Adrenal gland (tissue), 9 donors: ENCODE measurements at regions not wholly inside any gene's neighbourhood (a gene's known extent, or its start where the extent isn't known, plus 50 kb on each side); places are given as distances from the start of the nearest gene placed in this dataset.

ENCODE experiments used
- DNase-seq, 7 donors: peaks; one replicate each; pipeline ENCODE4 v3.0.0-alpha.2; 2019 to 2020
- H3K27ac ChIP-seq, 5 donors: fragments of 200-600 bp; sonication (generic) in 4 of 5; 1 replicate in 3 of 5; 2 replicates in 2 of 5; pipeline versions ENCODE4 v1.5.1 to v1.8.0; 2016 to 2020; ENCODE audit warnings: mild to moderate bottlenecking in 1 of 5
- H3K27me3 ChIP-seq: fragments of 200-600 bp; 2 replicates; pipeline ENCODE4 v1.8.0; 2021
- H3K36me3 ChIP-seq, 2 donors: fragments of 200-600 bp; replicated peaks in 1 of 2; 1 replicate in 1 of 2; 2 replicates in 1 of 2; pipeline versions ENCODE4 v1.5.1 to v1.8.0; 2018 to 2022
- H3K4me1 ChIP-seq, 2 donors: fragments of 200-600 bp; replicated peaks in 1 of 2; 1 replicate in 1 of 2; 2 replicates in 1 of 2; pipeline versions ENCODE4 v1.5.1 to v1.8.0; 2018 to 2021
- H3K4me3 ChIP-seq, 4 donors: fragments of 200-600 bp; sonication (generic) in 3 of 4; one replicate each; pipeline ENCODE4 v1.5.1; 2016 to 2018
- H3K9me3 ChIP-seq, 3 donors: fragments of 200-600 bp; sonication (generic) in 1 of 3; replicated peaks in 1 of 3; 1 replicate in 2 of 3; 2 replicates in 1 of 3; pipeline versions ENCODE4 v1.5.1 to v1.8.0; 2016 to 2021
- POLR2A ChIP-seq, 2 donors: fragments of 450-650 bp; IDR thresholded peaks; one replicate each; pipeline ENCODE4 v1.6.1; 2017; ENCODE audit warnings: antibody characterized with exemption in 2 of 2, mild to moderate bottlenecking in 2 of 2, moderate library complexity in 1 of 2
- WGBS, 4 donors: extraction: QIAGEN DNeasy Blood & Tissue Kit in 2 of 4; methylation state at CpG; one replicate each; pipeline versions ENCODE4 v1.1.5 to v1.1.7; 2013 to 2017; 5-methylcytosine and 5-hydroxymethylcytosine counted together
- intact Hi-C, 2 donors: fragments of 100-400 bp; cut with DNase I; formaldehyde crosslinking; loops; one replicate each; pipeline versions ENCODE4 v1.14.1 to v1.15.0; 2022 to 2023
- TF ChIP-seq, protein P1 (sequence below), 6 experiments: fragments of 450-650 bp in 4 of 6; fragments of 200-600 bp in 2 of 6; sonication (generic) in 1 of 6; IDR thresholded peaks; 1 replicate in 5 of 6; 2 replicates in 1 of 6; pipeline versions ENCODE4 v1.5.1 to v1.8.0; 2016 to 2021; ENCODE audit warnings: antibody characterized with exemption in 6 of 6, mild to moderate bottlenecking in 2 of 6, moderate library complexity in 1 of 6
- donor health status: healthy with polysubstance abuse.
- donor health status: Bipolar disorder and iron deficiency.
- donor health status: DM: yes; HTN: yes; CAD: no.
- donor health status: DM: no; HTN: no; CAD: no.
- donor health status: DM: no; HTN: no; CAD: no.

DNA sequence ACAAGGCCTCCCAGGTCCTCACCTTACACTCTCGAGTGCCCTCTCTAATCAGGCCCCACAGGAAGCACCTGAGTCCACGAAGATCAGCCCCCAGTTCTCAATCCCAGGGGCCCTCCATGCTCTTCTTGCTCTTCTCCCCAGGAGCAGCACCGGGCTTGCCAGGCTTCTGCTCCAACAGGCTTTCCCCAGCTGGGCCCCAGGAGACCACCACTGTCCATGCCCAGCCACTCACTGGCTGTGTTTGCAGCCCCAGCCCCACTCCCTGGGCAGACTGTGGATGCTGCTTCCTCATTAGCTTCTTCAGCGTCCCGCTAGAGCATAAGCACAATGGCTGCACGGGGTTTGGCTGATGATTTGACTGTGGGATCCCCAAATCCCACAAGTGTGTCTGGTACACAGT lies 781.9 kb downstream of the GALR1 start:
- no peak for DNase-seq
- Histone ChIP-seq H3K27ac (no peak overlapping the region), H3K4me3 (no peak overlapping the region), H3K27me3 (no peaks in the 10 kb centered on the region), H3K4me1 (no peaks in the 10 kb centered on the region), H3K9me3 (no peaks in the 10 kb centered on the region), H3K36me3 (no peaks in the 10 kb centered on the region)
- 71 to 80% (median 77%) methylated on average over 5 to 6 of the region's 6 CpGs for WGBS, 4 donors
- TF ChIP-seq POLR2A (IDR thresholded peaks at IDR 0.05) = no peak
- TF ChIP-seq, protein P1, sequence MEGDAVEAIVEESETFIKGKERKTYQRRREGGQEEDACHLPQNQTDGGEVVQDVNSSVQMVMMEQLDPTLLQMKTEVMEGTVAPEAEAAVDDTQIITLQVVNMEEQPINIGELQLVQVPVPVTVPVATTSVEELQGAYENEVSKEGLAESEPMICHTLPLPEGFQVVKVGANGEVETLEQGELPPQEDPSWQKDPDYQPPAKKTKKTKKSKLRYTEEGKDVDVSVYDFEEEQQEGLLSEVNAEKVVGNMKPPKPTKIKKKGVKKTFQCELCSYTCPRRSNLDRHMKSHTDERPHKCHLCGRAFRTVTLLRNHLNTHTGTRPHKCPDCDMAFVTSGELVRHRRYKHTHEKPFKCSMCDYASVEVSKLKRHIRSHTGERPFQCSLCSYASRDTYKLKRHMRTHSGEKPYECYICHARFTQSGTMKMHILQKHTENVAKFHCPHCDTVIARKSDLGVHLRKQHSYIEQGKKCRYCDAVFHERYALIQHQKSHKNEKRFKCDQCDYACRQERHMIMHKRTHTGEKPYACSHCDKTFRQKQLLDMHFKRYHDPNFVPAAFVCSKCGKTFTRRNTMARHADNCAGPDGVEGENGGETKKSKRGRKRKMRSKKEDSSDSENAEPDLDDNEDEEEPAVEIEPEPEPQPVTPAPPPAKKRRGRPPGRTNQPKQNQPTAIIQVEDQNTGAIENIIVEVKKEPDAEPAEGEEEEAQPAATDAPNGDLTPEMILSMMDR (IDR thresholded peaks at IDR 0.05) = no peak
- intact Hi-C loops = no loop called here

DNA sequence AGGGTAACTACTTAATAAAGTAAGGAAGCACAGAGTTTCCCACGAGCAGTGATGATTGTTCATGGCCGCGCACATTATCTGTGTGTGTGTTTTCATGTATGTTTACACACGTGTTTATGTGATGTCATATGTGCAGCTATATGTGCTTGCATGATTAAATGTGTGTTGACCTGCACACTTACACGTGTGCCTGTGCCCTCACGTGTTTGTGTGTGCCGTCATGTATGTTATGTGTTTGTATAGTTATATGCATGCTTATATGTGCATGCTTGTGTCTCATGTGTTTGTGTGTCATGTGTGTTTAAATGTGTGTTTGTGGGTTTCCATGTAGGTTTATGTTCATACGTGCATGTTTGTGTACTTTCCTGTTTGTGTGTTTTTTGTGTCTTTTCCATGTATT lies 782.3 kb downstream of the GALR1 start:
- intact Hi-C loops = no loop called here
- Histone ChIP-seq H3K9me3 (no peaks in the 10 kb centered on the region), H3K36me3 (no peaks in the 10 kb centered on the region), H3K4me1 (no peaks in the 10 kb centered on the region), H3K27ac (no peak overlapping the region), H3K4me3 (no peak overlapping the region), H3K27me3 (no peaks in the 10 kb centered on the region)
- TF ChIP-seq POLR2A (IDR thresholded peaks at IDR 0.05) = no peak
- TF ChIP-seq, protein P1 (IDR thresholded peaks at IDR 0.05) = no peak
- no peak for DNase-seq
- WGBS, 4 donors = 70 to 81% (median 78%) methylated on average over 8 of the region's 8 CpGs

DNA sequence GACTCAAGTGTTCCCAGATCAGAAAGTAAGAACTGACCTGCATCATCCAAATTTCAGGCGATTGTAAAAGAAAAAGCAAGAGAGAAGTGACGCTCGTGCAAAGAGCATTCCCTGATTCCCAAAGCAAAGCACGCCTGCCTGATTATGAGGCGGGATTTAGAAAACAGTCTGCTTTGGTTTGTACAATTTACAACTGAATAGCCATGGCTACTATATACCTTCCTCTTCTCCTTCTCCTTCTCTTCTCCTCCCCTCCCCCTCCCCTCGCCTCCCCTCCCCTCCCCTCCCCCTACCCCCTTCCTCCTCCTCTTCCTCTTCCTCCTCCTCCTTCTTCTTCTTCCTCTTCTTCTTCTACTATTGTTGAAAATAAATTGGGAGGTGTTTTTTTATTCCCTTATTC lies 782.9 kb downstream of the GALR1 start:
- H3K27me3 ChIP-seq = no peaks in the 10 kb centered on the region
- no peaks in the 10 kb centered on the region for H3K9me3 ChIP-seq
- DNase-seq = no peak
- 67 to 70% (median 68%) methylated on average over 6 of the region's 6 CpGs for whole genome bisulfite sequencing, 4 donors
- intact Hi-C loops = no loop called here
- TF ChIP-seq, protein P1 (IDR thresholded peaks at IDR 0.05) = no peak
- no peak for TF ChIP-seq POLR2A (IDR thresholded peaks at IDR 0.05)
- H3K27ac ChIP-seq = no peak overlapping the region
- H3K4me3 ChIP-seq = no peak overlapping the region
- H3K36me3 ChIP-seq = no peaks in the 10 kb centered on the region
- H3K4me1 ChIP-seq = no peaks in the 10 kb centered on the region

DNA sequence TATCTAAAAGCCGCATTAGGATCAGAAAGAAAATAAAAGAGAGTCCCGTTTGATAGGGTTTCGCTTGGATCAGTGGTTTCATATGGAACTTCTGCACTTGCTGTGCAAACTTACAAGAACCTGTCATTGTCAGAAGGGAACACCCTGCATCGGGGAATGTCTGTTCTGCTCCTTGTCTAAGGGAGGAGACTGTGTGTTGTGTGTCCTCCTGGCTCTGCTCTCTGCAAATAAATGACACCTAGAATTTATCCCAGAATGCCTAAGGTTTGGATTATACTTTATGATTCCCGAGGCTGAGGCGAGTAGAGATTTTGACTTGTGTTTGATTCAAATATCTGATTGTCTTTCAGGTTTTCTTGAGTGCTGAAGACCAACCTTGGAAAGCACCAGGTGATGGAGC lies 785.1 kb downstream of the GALR1 start:
- Histone ChIP-seq H3K27ac (no peak overlapping the region), H3K4me3 (no peak overlapping the region), H3K36me3 (no peaks in the 10 kb centered on the region), H3K4me1 (no peaks in the 10 kb centered on the region), H3K27me3 (no peaks in the 10 kb centered on the region), H3K9me3 (no peaks in the 10 kb centered on the region)
- no peak for DNase-seq
- TF ChIP-seq POLR2A (IDR thresholded peaks at IDR 0.05) = no peak
- TF ChIP-seq, protein P1 (IDR thresholded peaks at IDR 0.05) = no peak
- 74 to 87% (median 79%) methylated on average over 6 of the region's 6 CpGs for WGBS, 4 donors
- intact Hi-C loops = no loop called here
